Sigmoid colon (tissue), 4 donors: ENCODE measurements at regions not wholly inside any gene's neighbourhood (a gene's known extent, or its start where the extent isn't known, plus 50 kb on each side); places are given as distances from the start of the nearest gene placed in this dataset.

Source experiments
- EP300 ChIP-seq, 4 donors: sonication (generic); formaldehyde crosslinking; IDR thresholded peaks; one replicate each; pipeline ENCODE4 v1.6.1; 2017; ENCODE audit warnings: antibody characterized with exemption in 4 of 4
- TF ChIP-seq, protein P1 (sequence below), 4 experiments: fragments of 450-650 bp in 3 of 4; fragments of 200-600 bp in 1 of 4; IDR thresholded peaks; one replicate each; pipeline ENCODE4 v1.5.1; 2016 to 2019; ENCODE audit warnings: antibody characterized with exemption in 4 of 4, mild to moderate bottlenecking in 3 of 4, moderate library complexity in 2 of 4

DNA sequence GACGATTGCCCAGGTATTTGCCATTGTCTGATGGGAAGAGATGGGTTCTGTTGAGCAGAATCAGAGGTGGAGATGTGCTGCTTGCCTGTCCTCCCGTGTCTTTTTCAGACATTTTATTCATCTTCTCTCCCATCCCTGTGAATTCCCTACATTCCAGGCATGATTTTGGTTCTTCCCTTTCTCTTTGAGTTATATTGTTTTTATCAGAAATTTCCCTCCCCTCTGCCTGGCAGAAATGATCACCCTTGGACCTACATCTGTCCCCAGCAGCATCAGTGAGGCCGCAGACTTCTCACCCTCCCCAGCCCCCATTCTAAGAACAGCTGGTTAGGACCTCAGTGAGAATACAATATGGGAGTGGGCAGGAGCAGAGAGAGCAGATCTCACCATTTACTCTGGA is 640.2 kb downstream of the CCDC171 start:
- TF ChIP-seq, protein P1, sequence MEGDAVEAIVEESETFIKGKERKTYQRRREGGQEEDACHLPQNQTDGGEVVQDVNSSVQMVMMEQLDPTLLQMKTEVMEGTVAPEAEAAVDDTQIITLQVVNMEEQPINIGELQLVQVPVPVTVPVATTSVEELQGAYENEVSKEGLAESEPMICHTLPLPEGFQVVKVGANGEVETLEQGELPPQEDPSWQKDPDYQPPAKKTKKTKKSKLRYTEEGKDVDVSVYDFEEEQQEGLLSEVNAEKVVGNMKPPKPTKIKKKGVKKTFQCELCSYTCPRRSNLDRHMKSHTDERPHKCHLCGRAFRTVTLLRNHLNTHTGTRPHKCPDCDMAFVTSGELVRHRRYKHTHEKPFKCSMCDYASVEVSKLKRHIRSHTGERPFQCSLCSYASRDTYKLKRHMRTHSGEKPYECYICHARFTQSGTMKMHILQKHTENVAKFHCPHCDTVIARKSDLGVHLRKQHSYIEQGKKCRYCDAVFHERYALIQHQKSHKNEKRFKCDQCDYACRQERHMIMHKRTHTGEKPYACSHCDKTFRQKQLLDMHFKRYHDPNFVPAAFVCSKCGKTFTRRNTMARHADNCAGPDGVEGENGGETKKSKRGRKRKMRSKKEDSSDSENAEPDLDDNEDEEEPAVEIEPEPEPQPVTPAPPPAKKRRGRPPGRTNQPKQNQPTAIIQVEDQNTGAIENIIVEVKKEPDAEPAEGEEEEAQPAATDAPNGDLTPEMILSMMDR (IDR thresholded peaks at IDR 0.05), result no peak
- TF ChIP-seq EP300 (IDR thresholded peaks at IDR 0.05), result no peak
